ENCODE measurements at regions not wholly inside any gene's neighbourhood (a gene's known extent, or its start where the extent isn't known, plus 50 kb on each side); places are given as distances from the start of the nearest gene placed in this dataset.

DNA sequence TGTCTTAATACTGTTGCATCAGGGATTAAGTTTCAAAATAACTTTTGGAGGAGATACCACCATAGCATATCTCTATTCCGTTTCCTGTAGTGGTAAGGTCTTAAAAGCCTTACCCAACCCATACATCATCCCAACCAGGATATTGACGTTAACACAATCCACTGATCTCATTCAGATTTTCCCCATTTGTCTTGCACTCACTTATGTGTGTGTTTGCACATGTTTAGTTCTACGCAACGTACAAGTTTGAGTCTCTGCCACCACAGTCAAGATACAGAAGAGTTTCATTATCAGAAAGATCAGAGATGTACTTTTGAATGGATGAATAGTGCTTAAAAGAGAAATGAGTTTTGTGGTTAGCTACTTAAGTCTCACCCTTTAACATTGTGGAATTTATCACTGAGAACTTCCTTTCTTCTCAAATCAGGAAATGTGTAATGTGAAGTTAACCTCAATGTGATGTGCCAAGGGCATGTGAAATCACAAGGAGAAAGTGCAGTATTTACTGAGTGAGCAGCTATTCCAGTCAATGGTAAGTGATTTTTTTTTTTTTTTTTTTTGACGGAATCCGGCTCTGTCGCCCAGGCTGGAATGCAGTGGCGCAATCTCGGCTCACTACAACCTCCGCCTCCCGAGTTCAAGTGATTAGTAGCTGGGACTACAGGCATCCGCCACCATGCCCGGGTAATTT is 69.2 kb upstream of the EPHA4 start:
- Histone ChIP-seq H2AFZ (ENCODE audit: control insufficient read depth, low read length) (no peak overlapping the region), H3K9me3 (ENCODE audit: control insufficient read depth, low read depth, low read length) (no peaks in the 10 kb centered on the region), H3K4me1 (ENCODE audit: control insufficient read depth, extremely low read depth, insufficient read depth, low read length) (no peaks in the 10 kb centered on the region), H4K20me1 (ENCODE audit: control insufficient read depth, extremely low read depth, insufficient read depth, low read length) (no peaks in the 10 kb centered on the region), H3K79me2 (ENCODE audit: control insufficient read depth, insufficient read depth, low read length) (no peaks in the 10 kb centered on the region), H3K27ac (ENCODE audit: control insufficient read depth, insufficient read depth, low read length) (no peak overlapping the region), H3K4me3 (ENCODE audit: control insufficient read depth in 2 of 3, extremely low read depth in 1 of 3, insufficient read depth in 2 of 3, low read depth in 1 of 3, low read length in 3 of 3) (no peak overlapping the region), H3K9ac (ENCODE audit: control insufficient read depth, extremely low read depth, insufficient read depth, low read length) (no peak overlapping the region), H3K4me2 (ENCODE audit: control insufficient read depth, extremely low read depth, insufficient read depth, low read depth, low read length) (no peak overlapping the region), H3K27me3 (ENCODE audit: control insufficient read depth, extremely low read depth, insufficient read depth, low read length) (no peaks in the 10 kb centered on the region), H3K36me3 (ENCODE audit: control insufficient read depth in 2 of 2, extremely low read depth in 1 of 2, insufficient read depth in 2 of 2, low read length in 2 of 2) (no peaks in the 10 kb centered on the region), H3K9me1 (ENCODE audit: control insufficient read depth, extremely low read depth, insufficient read depth, low read length) (no peaks in the 10 kb centered on the region)
- no peak for FAIRE-seq
- DNase-seq (ENCODE audit: low read depth, low spot score): no peak
- dilution Hi-C loops (cut with MboI; ENCODE audit: extremely low pct_ligation_motif_present, low sequenced_read_pairs): no loop called here
- no peak for TF ChIP-seq EZH2 (IDR thresholded peaks at IDR 0.05; ENCODE audit: low read length)
- TF ChIP-seq, protein P1, sequence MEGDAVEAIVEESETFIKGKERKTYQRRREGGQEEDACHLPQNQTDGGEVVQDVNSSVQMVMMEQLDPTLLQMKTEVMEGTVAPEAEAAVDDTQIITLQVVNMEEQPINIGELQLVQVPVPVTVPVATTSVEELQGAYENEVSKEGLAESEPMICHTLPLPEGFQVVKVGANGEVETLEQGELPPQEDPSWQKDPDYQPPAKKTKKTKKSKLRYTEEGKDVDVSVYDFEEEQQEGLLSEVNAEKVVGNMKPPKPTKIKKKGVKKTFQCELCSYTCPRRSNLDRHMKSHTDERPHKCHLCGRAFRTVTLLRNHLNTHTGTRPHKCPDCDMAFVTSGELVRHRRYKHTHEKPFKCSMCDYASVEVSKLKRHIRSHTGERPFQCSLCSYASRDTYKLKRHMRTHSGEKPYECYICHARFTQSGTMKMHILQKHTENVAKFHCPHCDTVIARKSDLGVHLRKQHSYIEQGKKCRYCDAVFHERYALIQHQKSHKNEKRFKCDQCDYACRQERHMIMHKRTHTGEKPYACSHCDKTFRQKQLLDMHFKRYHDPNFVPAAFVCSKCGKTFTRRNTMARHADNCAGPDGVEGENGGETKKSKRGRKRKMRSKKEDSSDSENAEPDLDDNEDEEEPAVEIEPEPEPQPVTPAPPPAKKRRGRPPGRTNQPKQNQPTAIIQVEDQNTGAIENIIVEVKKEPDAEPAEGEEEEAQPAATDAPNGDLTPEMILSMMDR (optimal IDR thresholded peaks at IDR 0.05 in 1 of 3, IDR thresholded peaks at IDR 0.05 in 1 of 3, conservative IDR thresholded peaks at IDR 0.05 in 1 of 3; ENCODE audit: extremely low read depth in 1 of 3, insufficient read depth in 2 of 3, low read length in 3 of 3): no peak

DNA sequence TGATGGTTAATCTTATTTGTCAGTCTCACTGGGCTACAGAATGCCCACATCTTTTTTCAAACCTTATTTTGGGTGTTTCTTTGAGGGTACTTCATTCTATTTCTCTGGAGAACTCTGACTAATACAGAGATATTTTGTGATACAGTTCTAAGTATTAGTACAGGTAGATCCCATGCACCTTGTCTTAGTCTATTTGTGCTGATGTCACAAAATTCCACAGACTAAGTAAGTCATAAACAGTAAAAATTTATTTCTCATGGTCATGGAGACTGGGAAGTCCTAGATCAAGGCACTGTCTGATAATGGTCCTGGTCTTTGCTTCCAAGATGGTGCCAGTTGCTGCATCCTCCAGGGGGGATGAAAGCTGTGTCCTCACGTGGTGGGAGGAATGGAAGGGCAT is 68.6 kb upstream of the EPHA4 start:
- Histone ChIP-seq H3K4me1 (ENCODE audit: control insufficient read depth, extremely low read depth, insufficient read depth, low read length) (no peaks in the 10 kb centered on the region), H3K4me2 (ENCODE audit: control insufficient read depth, extremely low read depth, insufficient read depth, low read depth, low read length) (no peak overlapping the region), H3K9me1 (ENCODE audit: control insufficient read depth, extremely low read depth, insufficient read depth, low read length) (no peaks in the 10 kb centered on the region), H3K27me3 (ENCODE audit: control insufficient read depth, extremely low read depth, insufficient read depth, low read length) (no peaks in the 10 kb centered on the region), H3K79me2 (ENCODE audit: control insufficient read depth, insufficient read depth, low read length) (no peaks in the 10 kb centered on the region), H4K20me1 (ENCODE audit: control insufficient read depth, extremely low read depth, insufficient read depth, low read length) (no peaks in the 10 kb centered on the region), H3K36me3 (ENCODE audit: control insufficient read depth in 2 of 2, extremely low read depth in 1 of 2, insufficient read depth in 2 of 2, low read length in 2 of 2) (no peaks in the 10 kb centered on the region), H3K9ac (ENCODE audit: control insufficient read depth, extremely low read depth, insufficient read depth, low read length) (no peak overlapping the region), H3K27ac (ENCODE audit: control insufficient read depth, insufficient read depth, low read length) (no peak overlapping the region), H3K4me3 (ENCODE audit: control insufficient read depth in 2 of 3, extremely low read depth in 1 of 3, insufficient read depth in 2 of 3, low read depth in 1 of 3, low read length in 3 of 3) (no peak overlapping the region), H2AFZ (ENCODE audit: control insufficient read depth, low read length) (no peak overlapping the region), H3K9me3 (ENCODE audit: control insufficient read depth, low read depth, low read length) (no peaks in the 10 kb centered on the region)
- no peak for FAIRE-seq
- no peak for DNase-seq (ENCODE audit: low read depth, low spot score)
- TF ChIP-seq EZH2 (IDR thresholded peaks at IDR 0.05; ENCODE audit: low read length): no peak
- TF ChIP-seq, protein P1 (optimal IDR thresholded peaks at IDR 0.05 in 1 of 3, IDR thresholded peaks at IDR 0.05 in 1 of 3, conservative IDR thresholded peaks at IDR 0.05 in 1 of 3; ENCODE audit: extremely low read depth in 1 of 3, insufficient read depth in 2 of 3, low read length in 3 of 3): no peak
- dilution Hi-C loops (cut with MboI; ENCODE audit: extremely low pct_ligation_motif_present, low sequenced_read_pairs): no loop called here

All from keratinocyte (primary cell).